OCI-M2 (cell line): ENCODE measurements at regions not wholly inside any gene's neighbourhood (a gene's known extent, or its start where the extent isn't known, plus 50 kb on each side); places are given as distances from the start of the nearest gene placed in this dataset.
"Not testable (repeated sequence)": the region's sequence is repeated elsewhere in the genome, so short reads cannot be mapped to it uniquely, and the experiment has no call there.

Experiments
- DNase-seq: peaks from one replicate; lab custom pipeline; 2025; ENCODE audit not compliant: unreplicated experiment; lab: John Stamatoyannopoulos, UW

DNA sequence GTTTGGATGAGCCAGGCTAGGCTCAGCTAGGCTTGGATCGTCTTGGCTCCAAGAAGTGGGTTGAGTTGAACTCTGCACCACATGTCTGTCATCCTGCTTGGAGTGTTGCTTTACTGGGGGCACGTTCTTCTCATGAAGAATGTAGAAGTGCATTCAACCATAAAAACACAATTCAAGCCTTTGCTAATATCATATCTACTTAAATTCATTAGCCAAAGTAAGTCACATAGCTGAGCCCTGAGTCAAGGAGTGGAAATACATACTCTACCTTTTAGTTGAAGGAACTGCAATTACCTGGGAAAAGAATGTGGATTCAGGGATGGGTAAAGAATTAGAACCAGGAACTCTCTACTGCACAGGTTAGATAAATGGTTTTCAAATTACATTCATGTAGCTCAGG lies 360.4 kb upstream of the KCNH7 start:
- DNase-seq, result no peak

DNA sequence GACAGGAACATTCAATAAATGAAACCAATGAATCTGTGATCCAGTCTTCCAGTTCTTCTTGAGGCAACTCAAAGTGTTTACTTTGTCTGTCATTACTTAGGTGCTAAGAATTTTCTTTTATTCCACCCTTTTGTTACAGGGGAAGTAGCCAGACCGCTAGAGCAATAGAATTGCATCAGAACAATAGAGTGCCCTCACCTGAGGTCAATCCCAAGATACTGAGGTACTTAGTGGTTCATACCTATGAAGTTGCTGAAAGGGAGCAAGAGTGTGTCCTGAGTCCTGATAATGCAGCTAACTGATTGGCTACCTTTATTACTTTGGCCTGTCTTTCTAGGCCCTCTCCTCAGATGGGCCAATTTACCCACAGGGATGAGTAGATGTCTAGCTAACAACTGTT lies 359.4 kb upstream of the KCNH7 start:
- DNase-seq, result no peak

DNA sequence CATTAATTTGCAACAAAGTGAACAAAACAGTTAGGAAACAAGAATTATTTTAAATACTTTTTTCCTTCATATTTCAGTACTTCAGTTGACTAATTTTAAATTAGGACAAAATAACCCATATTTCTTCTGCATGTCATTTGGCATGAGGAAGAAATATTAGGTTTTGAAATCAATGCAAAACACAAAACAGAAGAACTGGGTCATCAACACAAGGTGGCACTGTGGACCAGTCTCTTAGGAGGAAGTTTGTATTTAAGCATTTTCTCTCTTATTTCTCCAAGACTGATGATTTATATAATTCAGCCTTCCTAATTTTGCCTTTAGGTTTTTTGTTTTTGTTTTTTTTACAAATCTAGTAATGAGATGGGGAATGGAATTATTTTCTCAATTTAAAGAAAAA lies 352.8 kb upstream of the KCNH7 start:
- DNase-seq, result no peak

GRCh38 chr2:163187995-163188655 lies 349.6 kb upstream of the KCNH7 start:
- DNase-seq, result no peak

- no peak for DNase-seq
Observed at GRCh38 chr2:163187119-163187518, 348.6 kb upstream of the KCNH7 start.

GRCh38 chr2:163185160-163185559 lies 346.6 kb upstream of the KCNH7 start:
- DNase-seq, result no peak

GRCh38 chr2:163182764-163183354 lies 344.3 kb upstream of the KCNH7 start:
- DNase-seq, result no peak

DNA sequence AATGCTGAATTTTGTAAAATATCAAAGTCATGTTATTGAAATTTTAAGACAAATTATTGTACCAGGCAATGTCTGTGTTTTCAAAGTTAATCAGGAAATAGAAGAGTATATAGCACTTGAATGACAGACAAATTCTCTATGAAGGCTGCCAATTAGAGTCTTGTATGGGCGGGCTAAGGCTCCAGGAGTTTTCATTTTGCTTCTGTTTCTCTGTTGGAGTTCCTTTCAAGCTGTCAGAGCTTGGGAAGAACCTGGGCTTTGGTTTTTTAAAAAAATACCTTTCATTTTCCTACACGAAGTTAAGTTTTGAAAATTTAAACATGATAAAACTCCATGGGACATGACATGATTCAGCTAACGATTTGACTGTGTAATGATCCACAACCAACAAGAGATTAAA lies 339.0 kb upstream of the KCNH7 start:
- DNase-seq, result no peak

DNA sequence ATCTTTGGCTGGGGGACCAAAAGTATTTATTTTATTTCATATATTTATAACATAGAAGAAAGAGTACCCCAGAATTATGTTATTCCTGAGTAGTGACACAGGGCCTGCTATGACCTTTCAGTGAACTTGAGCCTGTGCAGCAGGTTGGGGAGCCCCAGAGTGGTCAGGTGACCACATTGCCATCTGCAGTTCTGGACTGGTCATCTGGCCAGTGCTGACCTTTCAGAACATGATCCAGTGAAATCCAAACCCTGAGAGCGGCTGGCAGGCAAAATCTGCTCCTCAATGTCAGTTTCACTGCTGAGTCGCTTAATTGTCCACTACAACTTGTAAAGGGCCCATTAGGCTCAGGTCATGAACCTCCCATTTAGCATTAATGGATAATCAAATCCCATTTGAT lies 336.7 kb upstream of the KCNH7 start:
- no peak for DNase-seq

DNA sequence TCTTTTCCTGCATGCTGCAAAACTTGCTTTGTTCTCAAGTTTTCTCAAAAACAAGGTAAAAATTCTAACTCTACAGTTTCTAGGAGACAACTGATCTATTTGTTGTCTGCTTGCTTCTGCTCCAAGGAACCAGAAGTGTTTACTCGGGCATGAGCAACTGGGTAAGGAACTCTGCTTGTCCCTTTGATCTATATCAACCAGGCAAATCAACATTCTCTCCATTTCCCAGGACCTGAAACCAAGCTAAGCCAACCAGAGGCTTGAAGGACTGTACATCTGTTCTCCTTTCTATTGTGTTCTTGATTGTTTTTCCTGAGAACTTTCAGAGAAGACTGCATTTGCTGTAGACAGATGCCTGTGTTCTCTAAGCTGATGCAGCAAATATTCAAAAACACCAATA lies 335.0 kb upstream of the KCNH7 start:
- no peak for DNase-seq

DNA sequence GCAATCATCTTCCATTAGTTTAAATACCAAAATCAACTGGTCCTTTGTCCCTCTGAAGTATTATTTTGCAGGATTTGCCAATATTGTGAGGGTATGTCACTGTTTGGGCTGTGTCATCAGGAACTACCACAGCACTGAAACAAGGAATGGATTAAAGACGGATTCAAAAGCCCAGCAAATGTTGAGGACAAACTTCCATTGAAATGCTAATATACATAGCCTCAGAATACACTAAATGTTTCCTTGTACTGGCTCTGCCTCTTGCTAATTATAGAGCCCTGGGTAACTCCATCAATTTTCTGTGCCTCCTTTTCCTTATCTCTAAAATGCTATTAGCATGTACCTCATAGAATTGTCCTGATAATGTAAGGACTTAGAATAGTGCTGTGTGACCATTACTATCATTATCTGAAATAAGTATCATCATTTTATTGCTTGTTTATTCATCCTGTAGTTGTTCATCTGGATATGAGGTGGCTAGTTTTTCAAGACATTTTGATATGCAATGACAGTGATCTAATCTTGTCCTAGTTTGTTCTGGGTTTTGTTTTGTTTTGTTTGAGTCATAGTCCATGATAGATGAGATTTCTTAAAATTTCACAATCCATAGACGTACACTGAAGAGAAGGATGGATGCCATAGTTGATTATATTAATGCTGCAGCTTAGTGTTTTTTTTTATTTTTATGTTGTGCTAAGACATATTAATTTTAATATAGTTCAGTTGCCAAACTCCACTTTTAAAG lies 333.4 kb upstream of the KCNH7 start:
- DNase-seq, result no peak

DNA sequence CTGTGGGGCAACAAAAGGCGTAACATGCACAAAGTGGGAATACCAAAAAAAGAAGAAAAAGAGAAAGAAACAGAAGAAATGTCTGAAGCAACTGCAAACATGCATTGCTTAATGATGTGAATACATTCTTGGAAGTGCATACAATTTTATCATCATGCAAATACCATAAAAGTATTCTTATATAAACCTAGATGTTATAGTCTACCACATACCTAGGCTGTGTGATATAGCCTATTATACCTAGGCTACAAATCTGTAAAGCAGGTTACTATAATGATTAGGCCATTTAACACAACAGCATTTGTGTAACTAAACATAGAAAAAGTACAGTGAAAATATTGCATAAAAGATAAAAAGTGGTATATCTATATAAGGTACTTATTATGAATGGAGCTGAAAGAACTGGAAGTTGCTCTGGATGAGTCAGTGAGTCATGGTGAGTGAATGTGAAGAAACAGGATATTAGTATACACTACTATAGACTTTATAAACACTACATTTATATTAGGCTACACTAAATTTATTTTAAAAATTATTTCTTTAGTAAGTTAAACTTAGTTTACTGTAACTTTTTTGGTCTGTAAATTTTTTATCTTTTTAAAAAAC lies 319.4 kb upstream of the KCNH7 start:
- no peak for DNase-seq

DNA sequence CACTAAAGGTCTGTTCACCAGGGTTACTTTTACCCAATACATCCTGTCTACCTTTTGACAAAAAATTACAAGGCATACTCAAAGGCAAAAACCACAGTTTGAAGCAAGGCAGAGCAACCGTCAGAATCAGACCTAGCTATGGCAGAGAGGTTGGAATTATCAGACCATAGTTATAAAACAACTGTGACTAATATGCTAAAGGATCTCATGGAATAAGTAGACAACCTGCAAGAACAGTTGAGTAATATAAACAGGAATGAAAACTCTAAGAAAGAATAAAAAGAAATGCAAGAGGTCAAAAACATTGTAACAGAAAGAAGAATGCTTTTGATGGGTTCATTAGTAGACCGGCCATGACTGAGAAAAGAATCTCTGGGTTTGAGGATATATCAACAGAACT lies 318.8 kb upstream of the KCNH7 start:
- DNase-seq, result no peak

DNA sequence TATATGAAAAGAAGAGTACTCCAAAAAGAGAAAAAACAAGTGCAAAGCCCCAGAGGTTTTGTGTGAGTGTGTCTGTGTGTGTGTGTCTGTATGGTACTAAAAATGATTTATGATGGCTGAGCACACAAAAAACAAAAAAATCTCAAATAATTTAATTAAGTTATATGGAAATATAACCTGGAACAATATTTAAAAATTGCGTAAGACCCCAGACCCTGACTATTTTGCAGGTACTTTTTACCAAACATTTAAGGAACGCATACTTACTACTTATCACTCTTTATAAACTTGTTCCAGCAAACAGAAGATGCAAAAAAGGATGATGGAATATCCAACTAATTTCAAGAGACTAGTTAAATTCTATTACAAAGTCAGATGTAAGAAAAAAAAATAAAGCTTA lies 317.4 kb upstream of the KCNH7 start:
- DNase-seq, result no peak

- DNase-seq, result no peak
Observed at GRCh38 chr2:163155279-163155883, 316.8 kb upstream of the KCNH7 start.

DNA sequence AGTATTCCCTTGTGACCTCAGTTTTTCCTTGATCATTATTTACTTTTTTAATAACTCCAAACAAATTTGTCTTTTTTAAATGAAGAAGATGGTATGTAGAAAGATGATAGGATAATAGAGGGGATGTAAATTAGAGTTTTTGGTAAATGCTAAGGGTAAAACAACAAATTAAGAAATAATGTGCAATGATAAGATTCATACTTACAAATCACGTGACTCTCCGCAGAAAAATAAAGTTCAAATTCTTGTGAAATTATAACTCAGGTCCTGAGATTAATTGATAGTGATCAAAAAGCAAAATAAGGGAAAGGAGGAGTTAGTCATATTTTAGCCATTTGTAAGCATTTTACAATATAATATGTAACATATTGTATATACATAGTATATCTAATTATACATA lies 304.1 kb upstream of the KCNH7 start:
- DNase-seq, result no peak

DNA sequence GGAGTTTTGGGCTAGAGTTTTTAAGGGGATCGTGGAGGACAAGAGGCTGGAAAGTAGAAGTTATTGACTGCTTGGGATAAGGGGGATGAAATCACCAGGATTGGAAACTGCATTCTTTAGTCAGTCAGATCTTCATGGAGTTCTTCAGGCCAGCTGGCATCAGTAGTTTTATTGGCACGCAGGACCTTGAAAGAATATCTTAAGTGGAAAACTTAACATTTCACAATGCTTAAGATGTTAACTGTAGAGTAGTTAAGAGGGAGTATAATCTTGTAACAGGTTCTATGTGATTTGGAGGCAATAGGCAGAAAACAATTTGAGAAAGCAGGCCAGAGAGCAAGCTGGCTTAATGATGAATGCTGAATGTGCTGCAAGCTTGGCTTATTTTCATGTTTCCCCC lies 300.4 kb upstream of the KCNH7 start:
- DNase-seq, result no peak

DNA sequence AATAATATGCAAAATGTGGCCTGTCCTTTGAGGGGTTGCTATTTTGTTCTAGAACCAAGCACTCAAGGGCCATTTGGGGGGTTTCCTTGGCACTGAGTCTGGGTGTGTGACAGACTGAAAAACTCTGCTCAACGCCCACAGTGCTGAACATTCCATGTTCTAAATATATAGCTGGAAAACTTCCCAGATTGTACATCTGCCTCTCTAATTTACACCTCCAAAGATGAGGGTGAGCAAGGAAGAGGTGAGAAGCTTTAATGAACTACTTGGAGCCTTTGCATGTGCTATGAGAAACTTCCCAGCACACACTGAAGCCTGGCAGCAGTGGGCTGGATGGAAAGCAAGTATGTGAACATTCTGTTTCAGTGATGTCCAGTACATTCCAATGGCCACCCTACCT lies 296.7 kb upstream of the KCNH7 start:
- no peak for DNase-seq

DNA sequence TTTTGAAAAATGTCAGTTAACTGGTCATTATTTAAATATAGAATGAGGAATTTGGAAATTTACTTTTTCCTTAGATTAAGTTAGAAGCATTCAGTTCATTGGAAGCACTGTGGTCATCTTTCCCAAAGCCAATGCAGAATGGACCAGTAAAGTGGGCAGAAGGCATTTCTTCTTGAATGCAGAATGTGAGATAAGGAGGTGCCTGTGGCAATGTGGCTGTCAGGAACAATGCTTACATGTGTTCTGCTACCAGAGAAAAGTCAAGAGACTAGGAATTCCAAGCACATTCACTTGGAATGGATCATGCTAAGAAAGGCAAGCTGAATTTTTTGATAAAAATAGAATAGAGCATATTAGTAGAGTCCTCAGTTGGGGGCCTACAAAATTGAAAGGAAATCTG lies 295.0 kb upstream of the KCNH7 start:
- DNase-seq, result no peak

DNA sequence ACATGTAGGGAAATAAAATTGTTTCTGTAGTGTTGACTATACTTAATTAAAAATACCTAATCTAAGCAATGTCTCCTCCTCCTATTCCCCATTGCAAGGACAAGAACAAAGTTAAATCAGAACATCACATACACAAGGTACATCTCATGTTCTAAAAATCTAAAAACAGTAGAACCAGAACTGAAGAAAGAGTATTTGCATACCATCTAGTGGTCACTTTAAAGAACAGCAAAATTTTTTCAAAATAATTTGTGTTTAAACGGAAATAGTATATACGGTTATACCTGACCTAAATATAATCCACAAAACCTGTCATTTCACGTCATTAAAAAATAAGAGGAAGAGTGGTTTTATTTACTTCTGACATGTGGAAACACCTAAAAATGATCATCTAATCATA lies 294.3 kb upstream of the KCNH7 start:
- DNase-seq, result no peak

GRCh38 chr2:163132207-163132606 lies 293.6 kb upstream of the KCNH7 start:
- DNase-seq, result not testable (repeated sequence)

DNA sequence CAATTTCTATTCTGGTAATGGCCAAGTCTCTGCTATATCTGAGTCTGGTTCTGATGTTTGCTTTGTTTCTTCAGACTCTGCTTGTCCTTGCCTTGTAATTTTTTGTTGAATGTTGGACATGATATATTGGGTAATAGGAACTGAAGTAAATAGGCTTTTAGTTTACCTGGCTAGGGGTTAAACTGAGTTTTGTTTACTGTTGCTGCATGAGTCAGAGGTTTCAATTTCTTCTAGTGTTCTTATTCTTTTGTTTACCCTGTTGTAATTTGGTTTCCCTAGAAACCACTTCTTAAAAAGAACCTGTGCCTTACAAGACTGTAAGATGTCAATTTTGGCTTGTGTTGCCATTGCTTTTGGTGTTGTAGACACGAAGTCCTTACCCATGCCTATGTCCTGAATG lies 285.0 kb upstream of the KCNH7 start:
- no peak for DNase-seq
